IMR-90 (cell line): ENCODE measurements at regions not wholly inside any gene's neighbourhood (a gene's known extent, or its start where the extent isn't known, plus 50 kb on each side); places are given as distances from the start of the nearest gene placed in this dataset.

Source experiments
- CEBPB ChIP-seq: IDR thresholded peaks from 2 replicates; pipeline ENCODE4 v1.6.1; 2012; ENCODE audit warnings: low read depth, low read length, improper control_type of control experiment
- CHD1 ChIP-seq: IDR thresholded peaks from 2 replicates; pipeline ENCODE4 v1.6.1; 2012; ENCODE audit warnings: low read depth, low read length, improper control_type of control experiment
- CTCF ChIP-seq: conservative IDR thresholded peaks from 2 replicates; pipeline ENCODE4 v1.5.1; 2012; ENCODE audit warnings: mild to moderate bottlenecking, low read depth, low read length, improper control_type of control experiment
- FOS ChIP-seq: fragments of 150-350 bp; IDR thresholded peaks from 2 replicates; pipeline ENCODE4 v1.6.1; 2016; ENCODE audit warnings: low read depth, low read length
- MXI1 ChIP-seq: IDR thresholded peaks from 2 replicates; pipeline ENCODE4 v1.6.1; 2012; ENCODE audit warnings: low read depth, mild to moderate bottlenecking, low read length, moderate library complexity, borderline replicate concordance
- POLR2A ChIP-seq: IDR thresholded peaks from 2 replicates; pipeline ENCODE4 v1.6.1; 2012; ENCODE audit warnings: mild to moderate bottlenecking, low read depth, low read length
- RAD21 ChIP-seq: IDR thresholded peaks from 2 replicates; pipeline ENCODE4 v1.6.1; 2012; ENCODE audit warnings: low read length, improper control_type of control experiment
- RCOR1 ChIP-seq: IDR thresholded peaks from 2 replicates; pipeline ENCODE4 v1.6.1; 2012; ENCODE audit warnings: mild to moderate bottlenecking, low read length, improper control_type of control experiment; ENCODE audit not compliant: insufficient replicate concordance
- RFX5 ChIP-seq: IDR thresholded peaks from 2 replicates; pipeline ENCODE4 v1.8.0; 2012; ENCODE audit warnings: low read depth, mild to moderate bottlenecking, low read length, moderate library complexity
- SMC3 ChIP-seq: fragments of 150-350 bp; IDR thresholded peaks from 2 replicates; pipeline ENCODE4 v1.6.1; 2016; ENCODE audit warnings: low read depth, mild to moderate bottlenecking, antibody characterized with exemption, low read length, moderate library complexity
- USF2 ChIP-seq: fragments of 150-350 bp; IDR thresholded peaks from 2 replicates; pipeline ENCODE4 v1.6.1; 2017; ENCODE audit warnings: mild to moderate bottlenecking, antibody characterized with exemption, low read length, low read depth
- TF ChIP-seq, protein P1 (sequence below): fragments of 150-350 bp; IDR thresholded peaks from 2 replicates; pipeline ENCODE4 v1.6.1; 2016; ENCODE audit warnings: low read depth, mild to moderate bottlenecking, low read length, moderate library complexity, borderline replicate concordance

GRCh38 chr2:121068851-121069250 lies 216.2 kb downstream of the TFCP2L1 start:
- TF ChIP-seq RAD21 (no peak), CTCF (no peak), POLR2A (no peak), CHD1 (no peak), SMC3 (no peak), FOS (no peak), USF2 (no peak), RFX5 (no peak), RCOR1 (no peak), CEBPB (no peak), MXI1 (no peak)
- TF ChIP-seq, protein P1, sequence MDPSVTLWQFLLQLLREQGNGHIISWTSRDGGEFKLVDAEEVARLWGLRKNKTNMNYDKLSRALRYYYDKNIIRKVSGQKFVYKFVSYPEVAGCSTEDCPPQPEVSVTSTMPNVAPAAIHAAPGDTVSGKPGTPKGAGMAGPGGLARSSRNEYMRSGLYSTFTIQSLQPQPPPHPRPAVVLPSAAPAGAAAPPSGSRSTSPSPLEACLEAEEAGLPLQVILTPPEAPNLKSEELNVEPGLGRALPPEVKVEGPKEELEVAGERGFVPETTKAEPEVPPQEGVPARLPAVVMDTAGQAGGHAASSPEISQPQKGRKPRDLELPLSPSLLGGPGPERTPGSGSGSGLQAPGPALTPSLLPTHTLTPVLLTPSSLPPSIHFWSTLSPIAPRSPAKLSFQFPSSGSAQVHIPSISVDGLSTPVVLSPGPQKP, result no peak
